HG03097 (cell line): ENCODE measurements at regions not wholly inside any gene's neighbourhood (a gene's known extent, or its start where the extent isn't known, plus 50 kb on each side); places are given as distances from the start of the nearest gene placed in this dataset.

ENCODE experiments used
- ATAC-seq: cut with Tn5 transposase; IDR thresholded peaks from one replicate; pipeline ENCODE4 v1.9.1; 2021; ENCODE audit not compliant: unreplicated experiment, low FRiP score

GRCh38 chr3:59698091-59698490 is 648.3 kb upstream of the CFAP20DC start:
- ATAC-seq = no peak

- no peak for ATAC-seq
Observed at GRCh38 chr3:59696783-59697182, 647.0 kb upstream of the CFAP20DC start.

- ATAC-seq = no peak
Observed at GRCh38 chr3:59695860-59696259, 646.0 kb upstream of the CFAP20DC start.

GRCh38 chr3:59692117-59692516 is 642.3 kb upstream of the CFAP20DC start:
- no peak for ATAC-seq

- no peak for ATAC-seq
Observed at GRCh38 chr3:59690886-59691285, 641.1 kb upstream of the CFAP20DC start.

GRCh38 chr3:59688636-59689035 is 638.8 kb upstream of the CFAP20DC start:
- no peak for ATAC-seq

GRCh38 chr3:59685432-59685831 is 635.6 kb upstream of the CFAP20DC start:
- ATAC-seq = no peak

- ATAC-seq = no peak
Observed at GRCh38 chr3:59684766-59685165, 634.9 kb upstream of the CFAP20DC start.

GRCh38 chr3:59680919-59681318 is 631.1 kb upstream of the CFAP20DC start:
- no peak for ATAC-seq

- ATAC-seq = no peak
Observed at GRCh38 chr3:59677747-59678702, 628.2 kb upstream of the CFAP20DC start.

GRCh38 chr3:59675495-59675894 is 625.7 kb upstream of the CFAP20DC start:
- no peak for ATAC-seq

GRCh38 chr3:59663076-59663850 is 613.4 kb upstream of the CFAP20DC start:
- no peak for ATAC-seq

GRCh38 chr3:59660852-59661625 is 611.2 kb upstream of the CFAP20DC start:
- ATAC-seq = no peak

- no peak for ATAC-seq
Observed at GRCh38 chr3:59660376-59660775, 610.6 kb upstream of the CFAP20DC start.

- no peak for ATAC-seq
Observed at GRCh38 chr3:59659755-59660154, 609.9 kb upstream of the CFAP20DC start.

GRCh38 chr3:59658866-59659265 is 609.0 kb upstream of the CFAP20DC start:
- ATAC-seq = no peak

GRCh38 chr3:59658274-59658673 is 608.4 kb upstream of the CFAP20DC start:
- ATAC-seq = no peak

- no peak for ATAC-seq
Observed at GRCh38 chr3:59655418-59656015, 605.7 kb upstream of the CFAP20DC start.

- no peak for ATAC-seq
Observed at GRCh38 chr3:59654480-59655417, 604.9 kb upstream of the CFAP20DC start.
